Left ventricle myocardium superior (tissue), 1 donor: ENCODE measurements at regions not wholly inside any gene's neighbourhood (a gene's known extent, or its start where the extent isn't known, plus 50 kb on each side); places are given as distances from the start of the nearest gene placed in this dataset.
"Not testable (repeated sequence)": the region's sequence is repeated elsewhere in the genome, so short reads cannot be mapped to it uniquely, and the experiment has no call there.

Source experiments
- ATAC-seq: fragments of 200-7000 bp; cut with Tn5 transposase; one replicate; pipeline ENCODE4 v1.9.1; 2020; ENCODE audit warnings: mild to moderate bottlenecking, moderate library complexity
- DNase-seq: peaks from one replicate; pipeline ENCODE4 v3.0.0-alpha.2; 2020
- intact Hi-C: fragments of 100-400 bp; cut with micrococcal nuclease; formaldehyde crosslinking; loops from one replicate; pipeline ENCODE4 v1.11.0; 2022
- donor health status: DM: no; HTN: yes; CAD: no; lungs with severe emphysema.

- ATAC-seq (no peak), DNase-seq (no peak)
- intact Hi-C loops, result no loop called here
Observed at GRCh38 chr14:44873536-44873935, 88.2 kb downstream of the KLHL28 start.

- DNase-seq, result no peak
- ATAC-seq, result no peak
- intact Hi-C loops, result no loop called here
Observed at GRCh38 chr14:44866770-44867169, 95.0 kb downstream of the KLHL28 start.

- DNase-seq, result no peak
- intact Hi-C loops, result no loop called here
- ATAC-seq, result no peak
Observed at GRCh38 chr14:44866322-44866721, 95.4 kb downstream of the KLHL28 start.

- intact Hi-C loops, result no loop called here
- ATAC-seq (no peak), DNase-seq (no peak)
Observed at GRCh38 chr14:44863271-44863670, 98.5 kb downstream of the KLHL28 start.

DNA sequence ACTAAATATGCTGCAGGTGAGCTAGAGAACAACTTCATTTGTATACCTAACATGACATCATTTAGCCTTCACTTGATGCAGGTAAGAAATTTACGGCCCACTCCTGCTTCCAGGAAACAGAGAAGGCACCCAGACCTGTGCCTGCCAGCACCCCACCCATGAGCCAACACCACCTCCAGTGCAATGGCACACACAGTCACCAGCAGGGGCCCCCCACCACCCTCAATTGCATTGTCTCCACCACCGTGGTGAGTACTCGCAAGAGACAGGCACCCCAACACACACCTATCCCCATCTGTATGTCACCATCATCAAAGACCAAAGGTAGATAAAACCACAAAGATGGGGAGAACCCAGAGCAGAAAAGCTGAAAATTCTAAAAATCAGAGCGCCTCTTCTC lies 107.6 kb downstream of the KLHL28 start:
- no peak for DNase-seq
- no peak for ATAC-seq
- intact Hi-C loops, result no loop called here

DNA sequence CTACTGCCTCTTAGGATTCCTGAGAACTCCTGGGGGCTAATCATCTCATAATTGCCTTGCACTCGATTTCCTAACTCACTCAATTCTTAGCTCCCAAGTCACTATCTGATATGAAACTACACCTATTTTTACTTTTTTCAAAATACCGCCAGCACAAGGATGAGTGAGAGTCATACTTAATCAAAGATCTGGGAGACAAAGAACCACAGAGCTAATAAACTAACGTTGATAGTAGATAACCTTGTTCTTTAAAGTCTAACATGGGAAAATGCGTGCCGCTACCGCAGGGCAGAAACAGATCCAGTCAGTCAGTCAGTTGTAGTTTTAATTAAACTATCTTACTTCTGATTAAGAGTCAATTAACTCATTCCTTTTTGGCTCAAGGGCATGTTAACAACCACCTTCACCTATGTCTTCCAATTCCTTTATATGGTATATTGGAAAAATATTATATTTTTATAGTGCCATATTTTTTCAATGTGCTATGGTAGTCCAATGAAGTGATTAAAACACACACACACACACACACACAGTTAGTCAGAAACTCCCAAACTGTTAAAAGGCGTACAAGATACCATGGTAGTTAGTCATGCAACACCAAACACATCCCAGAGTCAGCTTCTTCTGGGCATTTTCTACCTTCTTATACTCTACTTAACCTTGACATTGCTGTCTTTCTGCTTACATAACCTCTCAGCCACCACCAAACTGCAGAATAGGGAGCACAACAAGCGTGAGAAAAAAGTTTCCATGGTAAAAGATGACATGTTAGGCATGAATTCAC lies 114.0 kb downstream of the KLHL28 start:
- DNase-seq (no peak), ATAC-seq (no peak)
- intact Hi-C loops, result no loop called here

GRCh38 chr14:44846232-44846824 lies 115.4 kb downstream of the KLHL28 start:
- no peak for ATAC-seq
- intact Hi-C loops, result no loop called here

DNA sequence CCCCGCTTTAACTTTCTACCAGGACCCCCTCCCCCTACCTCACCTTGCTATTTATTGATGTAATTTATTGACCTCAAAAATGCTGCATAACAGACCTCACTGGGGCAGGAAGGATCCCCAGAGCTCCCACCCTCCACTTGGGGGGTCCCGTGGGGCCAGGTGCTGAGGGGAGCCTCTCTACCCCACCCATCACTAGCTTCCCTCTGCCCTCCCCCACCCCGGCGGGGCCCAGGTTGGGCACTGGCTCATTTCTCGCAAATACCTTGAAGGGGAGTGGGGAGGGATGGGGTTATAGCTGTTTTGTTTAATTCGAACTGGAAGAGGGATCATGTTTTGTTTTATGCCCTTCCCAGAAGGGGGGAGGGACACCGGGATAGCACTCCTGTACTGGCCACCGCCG lies 125.8 kb downstream of the KLHL28 start:
- ATAC-seq, intact Hi-C loops, DNase-seq: not testable (repeated sequence)

More at GRCh38 chr14:44846232-44846824, 115.4 kb downstream of the KLHL28 start:
- no peak for DNase-seq

GRCh38 chr14:44833376-44834060 lies 128.2 kb downstream of the KLHL28 start:
- ATAC-seq (no peak), DNase-seq (no peak)
- intact Hi-C loops, result no loop called here

DNA sequence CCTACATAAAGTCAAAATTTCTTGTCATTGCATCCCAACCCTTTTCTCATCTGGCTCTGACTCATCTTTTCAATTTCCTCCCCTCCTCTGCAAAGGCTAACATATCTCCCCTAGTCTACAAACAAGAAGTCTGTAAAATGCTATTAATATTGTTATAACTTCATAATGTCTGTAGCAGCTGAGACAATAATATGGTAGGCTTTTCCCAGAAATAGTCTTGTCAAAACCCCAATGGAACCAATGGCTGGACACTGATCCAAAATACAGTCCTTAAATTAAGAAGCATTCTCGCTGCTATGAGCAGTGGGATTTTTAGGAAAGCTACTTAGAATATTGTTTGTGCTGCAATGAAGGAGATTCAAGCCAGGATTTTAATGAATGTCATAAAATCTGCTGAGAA lies 131.4 kb downstream of the KLHL28 start:
- ATAC-seq (no peak), DNase-seq (no peak)
- intact Hi-C loops, result no loop called here

GRCh38 chr14:44829021-44829420 lies 132.7 kb downstream of the KLHL28 start:
- DNase-seq, result no peak
- intact Hi-C loops, result no loop called here
- ATAC-seq, result no peak

DNA sequence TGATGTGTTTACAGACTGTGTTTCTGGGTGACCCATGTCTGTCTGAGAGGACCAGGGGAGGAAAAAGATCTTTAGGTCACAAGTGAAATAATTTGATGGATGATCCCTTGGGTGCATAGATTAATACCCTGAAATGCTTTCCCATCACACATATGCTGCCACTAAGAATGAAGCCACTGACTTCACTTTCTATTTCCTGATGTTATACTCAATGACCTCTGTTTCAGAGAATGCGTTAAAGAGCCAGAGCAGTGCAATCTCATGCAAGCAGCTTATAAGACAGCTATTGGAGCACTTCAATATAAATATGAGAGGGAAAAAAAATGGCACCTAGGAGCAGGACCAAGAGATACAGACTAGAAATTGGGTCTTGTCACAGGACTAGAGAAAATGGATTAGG lies 133.7 kb downstream of the KLHL28 start:
- intact Hi-C loops, result no loop called here
- no peak for ATAC-seq

GRCh38 chr14:44820230-44820964 lies 141.3 kb downstream of the KLHL28 start:
- intact Hi-C loops, result no loop called here
- DNase-seq (peak; percentile 15), ATAC-seq (no peak)

More for the DNA sequence above, 133.7 kb downstream of the KLHL28 start:
- DNase-seq, result no peak

- DNase-seq, result no peak
- intact Hi-C loops, result no loop called here
- no peak for ATAC-seq
Observed at GRCh38 chr14:44814196-44814595, 147.6 kb downstream of the KLHL28 start.

DNA sequence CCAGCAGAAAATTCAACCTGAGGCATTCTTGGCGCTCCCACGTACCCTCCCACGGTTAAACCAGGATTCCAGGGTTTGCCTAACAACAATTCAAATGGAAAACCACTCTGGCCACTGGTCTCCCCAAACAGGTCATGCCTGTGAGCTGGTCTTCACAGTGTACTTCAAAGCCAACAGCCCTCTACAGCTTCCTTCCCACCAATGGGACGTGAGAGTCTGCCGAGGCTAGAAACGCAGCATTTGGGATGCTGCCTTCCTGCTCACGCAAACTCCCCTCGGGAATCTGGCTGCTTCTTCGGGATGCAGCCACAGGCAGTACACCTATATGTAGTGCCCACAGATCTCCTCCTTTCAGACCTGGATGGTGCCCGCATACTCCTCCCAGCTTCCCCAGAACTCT lies 149.1 kb downstream of the KLHL28 start:
- no peak for ATAC-seq
- intact Hi-C loops, result no loop called here
- DNase-seq, result no peak

DNA sequence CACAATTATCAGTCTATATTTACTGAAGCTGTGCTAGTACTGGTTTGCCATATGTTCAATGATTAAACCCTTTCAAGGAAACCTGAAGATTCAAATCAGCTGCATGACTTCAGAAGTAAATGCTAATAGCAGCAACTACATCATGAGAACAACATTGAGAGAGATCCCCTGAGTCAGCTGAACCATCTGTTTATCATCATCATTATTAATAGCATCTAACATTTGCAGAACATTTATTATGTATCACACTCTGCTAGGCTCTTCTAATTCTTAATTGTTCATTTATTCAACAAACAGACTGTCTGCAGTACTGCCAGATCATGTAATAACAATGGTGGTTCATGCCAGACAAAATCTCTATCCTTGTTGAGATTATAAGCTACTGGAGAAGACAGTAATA lies 157.4 kb downstream of the KLHL28 start:
- ATAC-seq, result no peak
- intact Hi-C loops, result no loop called here

GRCh38 chr14:44803239-44803905 lies 158.4 kb downstream of the KLHL28 start:
- peak; percentile 58 for ATAC-seq
- DNase-seq, result no peak
- intact Hi-C loops, result no loop called here

More for the DNA sequence above, 157.4 kb downstream of the KLHL28 start:
- no peak for DNase-seq

DNA sequence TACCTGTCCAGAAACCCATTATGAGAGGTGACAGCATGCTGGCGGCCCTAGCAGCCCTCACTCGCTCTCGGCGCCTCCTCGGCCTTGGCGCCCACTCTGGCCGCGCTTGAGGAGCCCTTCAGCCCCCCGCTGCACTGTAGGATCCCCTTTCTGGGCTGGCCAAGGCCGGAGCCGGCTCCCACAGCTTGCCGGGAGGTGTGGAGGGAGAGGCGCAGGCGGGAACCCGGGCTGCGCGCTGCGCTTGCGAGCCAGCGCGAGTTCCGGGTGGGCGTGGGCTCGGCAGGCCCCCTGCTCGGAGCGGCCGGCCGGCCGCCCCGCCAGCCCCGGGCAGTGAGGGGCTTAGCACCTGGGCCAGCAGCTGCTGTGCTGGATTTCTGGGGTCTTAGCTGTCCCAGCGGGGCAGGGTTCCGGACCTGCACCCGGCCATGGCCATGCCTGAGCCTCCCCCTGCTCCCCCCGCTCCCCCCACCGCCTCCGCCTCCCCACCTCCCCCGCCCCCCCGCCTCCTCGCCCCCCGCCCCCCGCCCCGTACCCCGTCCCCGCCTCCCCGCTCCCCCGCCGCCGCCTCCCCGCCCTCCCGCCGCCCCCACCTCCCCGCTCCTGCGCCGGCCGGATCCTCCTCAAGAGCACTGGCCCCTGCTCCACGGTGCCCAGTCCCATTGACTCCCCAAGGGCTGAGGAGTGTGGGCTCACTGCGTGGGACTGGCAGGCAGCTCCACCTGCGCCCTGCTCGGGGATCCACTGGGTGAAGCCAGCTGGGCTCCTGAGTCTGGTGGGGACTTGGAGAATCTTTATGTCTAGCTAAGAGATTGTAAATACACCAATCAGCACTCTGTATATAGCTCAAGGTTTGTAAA lies 163.1 kb downstream of the KLHL28 start:
- ATAC-seq, result no peak
- peak; percentile 13 for DNase-seq

More for the DNA sequence above, 163.1 kb downstream of the KLHL28 start:
- intact Hi-C loops, result no loop called here
